ENCODE measurements at regions not wholly inside any gene's neighbourhood (a gene's known extent, or its start where the extent isn't known, plus 50 kb on each side); places are given as distances from the start of the nearest gene placed in this dataset.
A peak's percentile ranks its signal among the peaks of the same experiment; 100 is the strongest.

- Histone ChIP-seq H3K27ac (ENCODE audit: low read length) (no peak overlapping the region), H3K79me2 (ENCODE audit: insufficient read depth, low read length) (no peaks in the 10 kb centered on the region), H3K4me2 (ENCODE audit: insufficient read depth, low read length) (no peak overlapping the region), H3K4me1 (ENCODE audit: insufficient read depth, low read length) (no peaks in the 10 kb centered on the region), H3K9ac (ENCODE audit: low read depth, low read length) (no peak overlapping the region), H2AFZ (ENCODE audit: low read depth, low read length) (no peak overlapping the region), H4K20me1 (ENCODE audit: insufficient read depth, low read length) (no peaks in the 10 kb centered on the region), H3K4me3 (ENCODE audit: low read depth in 1 of 2, low read length in 2 of 2) (no peak overlapping the region), H3K36me3 (ENCODE audit: insufficient read depth, low read length) (no peaks in the 10 kb centered on the region), H3K9me3 (ENCODE audit: insufficient read depth, low read length, severe bottlenecking) (peaks cover 14% of the 10 kb centered on the region), H3K27me3 (ENCODE audit: insufficient read depth, low read length, poor library complexity) (no peaks in the 10 kb centered on the region)
- no peak for TF ChIP-seq CTCF (IDR thresholded peaks at IDR 0.05; ENCODE audit: borderline replicate concordance, extremely low read depth, low read length, poor library complexity, severe bottlenecking)
- no peak for TF ChIP-seq EZH2 (IDR thresholded peaks at IDR 0.05; ENCODE audit: borderline replicate concordance, low read depth, low read length, severe bottlenecking)
- no peak for ATAC-seq (ENCODE audit: insufficient read depth, low read depth)
- no peak for DNase-seq
These were observed 135.0 kb upstream of the STC2 start for GRCh38 chr5:173463207-173463606.

DNA sequence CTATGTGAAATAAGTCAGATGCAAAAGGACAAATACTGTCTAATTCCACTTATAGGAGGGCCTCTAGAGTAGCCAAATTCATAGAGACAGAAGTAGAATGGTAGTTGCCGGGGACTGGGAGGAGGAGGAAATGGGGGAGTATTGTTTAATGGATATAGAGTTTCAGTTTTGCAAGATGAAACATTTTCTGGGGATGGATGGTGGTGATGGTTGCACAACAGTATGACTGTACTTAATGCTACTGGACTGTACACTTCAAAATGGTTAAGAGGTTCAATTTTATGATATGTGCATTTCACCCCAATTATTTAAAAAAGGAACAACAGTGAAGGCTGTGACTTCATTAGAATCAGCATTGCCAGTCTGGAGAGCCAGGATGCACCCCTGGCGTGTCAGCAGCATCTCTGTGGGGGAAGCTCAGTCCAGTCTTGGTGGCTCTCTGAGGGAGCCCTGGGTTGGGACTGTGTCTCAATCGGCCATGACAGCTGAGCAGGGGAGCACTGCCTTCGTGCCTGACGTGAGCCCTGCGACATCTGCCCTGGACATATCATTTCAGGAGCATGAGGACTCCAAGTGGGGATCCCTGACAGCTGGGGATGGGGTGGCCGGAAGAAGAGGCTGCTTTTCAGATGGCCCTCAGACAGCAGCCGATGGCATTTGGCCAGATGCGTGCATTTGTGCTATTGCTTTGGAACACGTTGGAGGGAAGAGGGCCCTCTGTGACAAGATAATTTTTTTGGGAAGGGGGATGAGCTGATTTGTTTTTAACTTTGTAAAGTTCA is 130.8 kb upstream of the STC2 start:
- Histone ChIP-seq H3K36me3 (ENCODE audit: insufficient read depth, low read length) (no peaks in the 10 kb centered on the region), H2AFZ (ENCODE audit: low read depth, low read length) (no peak overlapping the region), H4K20me1 (ENCODE audit: insufficient read depth, low read length) (no peaks in the 10 kb centered on the region), H3K27ac (ENCODE audit: low read length) (no peak overlapping the region), H3K9me3 (ENCODE audit: insufficient read depth, low read length, severe bottlenecking) (no peaks in the 10 kb centered on the region), H3K9ac (ENCODE audit: low read depth, low read length) (no peak overlapping the region), H3K27me3 (ENCODE audit: insufficient read depth, low read length, poor library complexity) (no peaks in the 10 kb centered on the region), H3K4me3 (ENCODE audit: low read depth in 1 of 2, low read length in 2 of 2) (no peak overlapping the region), H3K4me1 (ENCODE audit: insufficient read depth, low read length) (peaks cover 32% of the 10 kb centered on the region), H3K4me2 (ENCODE audit: insufficient read depth, low read length) (no peak overlapping the region), H3K79me2 (ENCODE audit: insufficient read depth, low read length) (no peaks in the 10 kb centered on the region)
- TF ChIP-seq CTCF (IDR thresholded peaks at IDR 0.05; ENCODE audit: borderline replicate concordance, extremely low read depth, low read length, poor library complexity, severe bottlenecking) (no peak), EZH2 (IDR thresholded peaks at IDR 0.05; ENCODE audit: borderline replicate concordance, low read depth, low read length, severe bottlenecking) (no peak)
- ATAC-seq (ENCODE audit: insufficient read depth, low read depth) = no peak
- no peak for DNase-seq

GRCh38 chr5:173457482-173457881 is 129.3 kb upstream of the STC2 start:
- H4K20me1 ChIP-seq (ENCODE audit: insufficient read depth, low read length) = no peaks in the 10 kb centered on the region
- DNase-seq = peak; percentile 4
- no peaks in the 10 kb centered on the region for H3K36me3 ChIP-seq (ENCODE audit: insufficient read depth, low read length)
- no peak overlapping the region for H3K4me3 ChIP-seq (ENCODE audit: low read depth in 1 of 2, low read length in 2 of 2)
- no peaks in the 10 kb centered on the region for H3K27me3 ChIP-seq (ENCODE audit: insufficient read depth, low read length, poor library complexity)
- peak overlapping the region; percentile 46; the same call in 1 of the 2 replicates for H3K4me2 ChIP-seq (ENCODE audit: insufficient read depth, low read length)
- H3K79me2 ChIP-seq (ENCODE audit: insufficient read depth, low read length) = no peaks in the 10 kb centered on the region
- no peak overlapping the region for H2AFZ ChIP-seq (ENCODE audit: low read depth, low read length)
- H3K27ac ChIP-seq (ENCODE audit: low read length) = peak overlapping the region; percentile 59
- no peak overlapping the region for H3K9ac ChIP-seq (ENCODE audit: low read depth, low read length)
- H3K9me3 ChIP-seq (ENCODE audit: insufficient read depth, low read length, severe bottlenecking) = no peaks in the 10 kb centered on the region
- no peak for ATAC-seq (ENCODE audit: insufficient read depth, low read depth)
- H3K4me1 ChIP-seq (ENCODE audit: insufficient read depth, low read length) = peaks cover 32% of the 10 kb centered on the region
- TF ChIP-seq EZH2 (IDR thresholded peaks at IDR 0.05; ENCODE audit: borderline replicate concordance, low read depth, low read length, severe bottlenecking) = no peak
- TF ChIP-seq CTCF (IDR thresholded peaks at IDR 0.05; ENCODE audit: borderline replicate concordance, extremely low read depth, low read length, poor library complexity, severe bottlenecking) = no peak
